PC-3 (cell line): ENCODE measurements at regions not wholly inside any gene's neighbourhood (a gene's known extent, or its start where the extent isn't known, plus 50 kb on each side); places are given as distances from the start of the nearest gene placed in this dataset.

ENCODE experiments used
- CTCF ChIP-seq: fragments of 300-600 bp; sonication (generic); conservative IDR thresholded peaks from 2 replicates; pipeline ENCODE4 v1.5.1; 2017; ENCODE audit warnings: antibody characterized with exemption, low read depth, mild to moderate bottlenecking, low read length
- EZH2 ChIP-seq: fragments of 300-600 bp; sonication (generic); IDR thresholded peaks from one replicate; pipeline ENCODE4 v1.6.1; 2017; ENCODE audit warnings: antibody characterized with exemption, mild to moderate bottlenecking, low read length; ENCODE audit not compliant: unreplicated experiment
- EZH2phosphoT487 ChIP-seq: fragments of 300-600 bp; sonication (generic); IDR thresholded peaks from 2 replicates; pipeline ENCODE4 v1.6.1; 2018; ENCODE audit warnings: mild to moderate bottlenecking, antibody characterized with exemption, low read length, borderline replicate concordance

GRCh38 chr6:22206106-22206505, 90.7 kb downstream of the PRL start:
- TF ChIP-seq EZH2 (no peak), CTCF (no peak), EZH2phosphoT487 (no peak)
